Progenitor cell of endocrine pancreas (in vitro differentiated cells): ENCODE measurements at regions not wholly inside any gene's neighbourhood (a gene's known extent, or its start where the extent isn't known, plus 50 kb on each side); places are given as distances from the start of the nearest gene placed in this dataset.

Source experiments
- DNase-seq: peaks from one replicate; pipeline ENCODE4 v3.0.0; 2021; ENCODE audit warnings: low spot score; ENCODE audit not compliant: unreplicated experiment
- H3K27ac Mint-ChIP-seq: 2 replicates; pipeline ENCODE4 v1.8.0; 2021; ENCODE audit warnings: mild to moderate bottlenecking, moderate library complexity, mixed read lengths
- H3K27me3 Mint-ChIP-seq: 2 replicates; pipeline ENCODE4 v1.8.0; 2021; ENCODE audit warnings: mixed read lengths
- H3K36me3 Mint-ChIP-seq: 2 replicates; pipeline ENCODE4 v1.8.0; 2022; ENCODE audit warnings: mixed read lengths; ENCODE audit not compliant: insufficient read depth
- H3K4me1 Mint-ChIP-seq: 2 replicates; pipeline ENCODE4 v1.8.0; 2021; ENCODE audit warnings: low read depth, mixed read lengths
- H3K4me3 Mint-ChIP-seq: 2 replicates; pipeline ENCODE4 v1.8.0; 2021; ENCODE audit warnings: low read depth, mild to moderate bottlenecking, moderate library complexity, mixed read lengths
- H3K9me3 Mint-ChIP-seq: 2 replicates; pipeline ENCODE4 v1.8.0; 2021; ENCODE audit warnings: low read depth, mixed read lengths
- TF ChIP-seq, protein P1 (sequence below): fragments of 200-600 bp; sonication (generic); IDR thresholded peaks from one replicate; pipeline ENCODE4 v1.5.0; 2021; ENCODE audit warnings: antibody characterized with exemption, mild to moderate bottlenecking; ENCODE audit not compliant: unreplicated experiment

DNA sequence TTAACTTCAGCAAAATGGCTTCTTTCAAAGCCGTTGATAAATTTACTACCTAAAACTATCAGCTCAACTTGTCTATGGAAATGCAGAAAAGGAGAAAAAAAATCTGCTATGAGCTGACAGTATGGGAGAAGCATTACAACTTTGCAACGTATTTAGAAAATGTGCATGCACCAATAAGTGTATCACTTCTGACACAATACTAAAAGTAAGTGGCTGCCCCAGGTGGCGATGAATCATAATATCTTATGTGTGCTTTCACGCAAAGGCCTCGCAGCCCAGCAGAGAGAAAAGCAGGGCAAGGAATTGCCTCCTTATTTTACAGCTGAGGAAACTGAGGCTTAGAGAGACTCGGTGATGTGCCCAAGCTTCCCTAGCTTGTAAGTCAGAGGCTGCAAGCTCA lies 101.8 kb downstream of the SALL1 start:
- Mint-ChIP-seq H3K4me3 (no peak overlapping the region), H3K36me3 (no peaks in the 10 kb centered on the region), H3K4me1 (peaks cover 12% of the 10 kb centered on the region), H3K27ac (no peak overlapping the region), H3K27me3 (peaks cover 18% of the 10 kb centered on the region), H3K9me3 (peaks cover 3% of the 10 kb centered on the region)
- TF ChIP-seq, protein P1, sequence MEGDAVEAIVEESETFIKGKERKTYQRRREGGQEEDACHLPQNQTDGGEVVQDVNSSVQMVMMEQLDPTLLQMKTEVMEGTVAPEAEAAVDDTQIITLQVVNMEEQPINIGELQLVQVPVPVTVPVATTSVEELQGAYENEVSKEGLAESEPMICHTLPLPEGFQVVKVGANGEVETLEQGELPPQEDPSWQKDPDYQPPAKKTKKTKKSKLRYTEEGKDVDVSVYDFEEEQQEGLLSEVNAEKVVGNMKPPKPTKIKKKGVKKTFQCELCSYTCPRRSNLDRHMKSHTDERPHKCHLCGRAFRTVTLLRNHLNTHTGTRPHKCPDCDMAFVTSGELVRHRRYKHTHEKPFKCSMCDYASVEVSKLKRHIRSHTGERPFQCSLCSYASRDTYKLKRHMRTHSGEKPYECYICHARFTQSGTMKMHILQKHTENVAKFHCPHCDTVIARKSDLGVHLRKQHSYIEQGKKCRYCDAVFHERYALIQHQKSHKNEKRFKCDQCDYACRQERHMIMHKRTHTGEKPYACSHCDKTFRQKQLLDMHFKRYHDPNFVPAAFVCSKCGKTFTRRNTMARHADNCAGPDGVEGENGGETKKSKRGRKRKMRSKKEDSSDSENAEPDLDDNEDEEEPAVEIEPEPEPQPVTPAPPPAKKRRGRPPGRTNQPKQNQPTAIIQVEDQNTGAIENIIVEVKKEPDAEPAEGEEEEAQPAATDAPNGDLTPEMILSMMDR = no peak
- DNase-seq = no peak

DNA sequence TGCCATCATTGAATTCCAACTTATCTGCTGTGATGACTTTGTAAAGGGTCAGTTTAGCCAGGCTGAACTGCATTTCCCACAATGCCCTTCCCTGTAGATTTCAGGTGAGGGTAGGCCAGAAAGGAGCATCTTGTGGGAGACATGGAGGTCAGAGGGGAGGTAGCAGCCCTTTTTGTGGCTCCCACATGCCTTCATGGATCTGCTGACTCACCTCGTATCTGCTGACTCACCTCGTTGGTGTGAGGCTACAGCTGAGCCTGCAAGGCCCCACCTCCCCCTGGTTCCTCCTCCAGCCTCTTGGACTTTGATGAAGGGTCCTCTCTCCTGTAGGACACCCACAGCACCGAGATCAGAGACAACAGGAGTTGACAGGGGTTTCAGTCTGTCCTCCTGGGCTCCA lies 102.5 kb downstream of the SALL1 start:
- H3K36me3 Mint-ChIP-seq = no peaks in the 10 kb centered on the region
- H3K27me3 Mint-ChIP-seq = peaks cover 22% of the 10 kb centered on the region
- H3K27ac Mint-ChIP-seq = no peak overlapping the region
- peaks cover 12% of the 10 kb centered on the region for H3K4me1 Mint-ChIP-seq
- TF ChIP-seq, protein P1 = no peak
- DNase-seq = no peak
- H3K4me3 Mint-ChIP-seq = no peak overlapping the region
- H3K9me3 Mint-ChIP-seq = no peaks in the 10 kb centered on the region

DNA sequence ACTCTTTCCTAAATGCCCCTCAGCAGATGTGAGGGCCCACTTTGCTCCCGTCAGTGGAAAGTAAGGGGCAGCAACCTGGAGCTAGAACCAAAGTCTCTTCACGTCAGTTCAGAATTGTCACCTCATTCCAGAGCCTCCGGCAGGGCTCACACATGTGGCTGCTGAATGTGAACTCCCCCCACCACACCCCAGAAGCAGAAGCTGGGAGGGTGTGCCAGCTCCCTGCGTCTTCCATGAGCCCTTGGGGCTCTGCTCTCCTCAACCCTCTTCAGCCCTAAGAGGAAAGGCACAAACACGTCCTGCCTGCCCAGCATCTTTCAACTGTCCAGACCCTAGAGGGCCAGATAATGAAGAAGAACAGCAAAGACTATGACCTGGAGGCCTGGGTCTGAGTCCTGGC lies 105.3 kb downstream of the SALL1 start:
- TF ChIP-seq, protein P1 = no peak
- no peaks in the 10 kb centered on the region for H3K36me3 Mint-ChIP-seq
- H3K27me3 Mint-ChIP-seq = peaks cover 19% of the 10 kb centered on the region
- peaks cover 11% of the 10 kb centered on the region for H3K4me1 Mint-ChIP-seq
- no peak overlapping the region for H3K4me3 Mint-ChIP-seq
- H3K27ac Mint-ChIP-seq = no peak overlapping the region
- H3K9me3 Mint-ChIP-seq = no peaks in the 10 kb centered on the region
- DNase-seq = no peak

DNA sequence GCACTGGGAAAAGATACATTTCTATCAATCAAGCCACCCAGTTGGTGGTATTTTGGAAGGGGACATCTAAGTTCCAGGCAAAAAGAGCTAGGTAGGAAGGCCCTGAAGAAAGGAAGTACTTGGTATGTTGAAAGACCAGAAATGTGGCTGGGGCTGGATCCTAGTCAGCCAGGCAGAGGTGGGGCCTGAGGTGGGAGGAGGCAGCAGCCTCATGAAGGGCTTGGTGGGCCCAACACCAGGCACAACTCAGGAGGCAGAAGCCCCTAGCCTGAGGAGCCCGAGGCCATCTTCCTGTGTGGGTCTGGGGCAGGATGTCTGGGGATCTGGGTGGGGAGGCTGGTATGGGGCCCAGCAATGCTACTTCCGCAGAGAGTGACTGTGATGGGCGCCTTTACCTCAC lies 105.9 kb downstream of the SALL1 start:
- TF ChIP-seq, protein P1 = no peak
- Mint-ChIP-seq H3K36me3 (no peaks in the 10 kb centered on the region), H3K27ac (no peak overlapping the region), H3K4me3 (no peak overlapping the region), H3K9me3 (no peaks in the 10 kb centered on the region), H3K4me1 (peaks cover 5% of the 10 kb centered on the region), H3K27me3 (peaks cover 23% of the 10 kb centered on the region)
- DNase-seq = no peak

DNA sequence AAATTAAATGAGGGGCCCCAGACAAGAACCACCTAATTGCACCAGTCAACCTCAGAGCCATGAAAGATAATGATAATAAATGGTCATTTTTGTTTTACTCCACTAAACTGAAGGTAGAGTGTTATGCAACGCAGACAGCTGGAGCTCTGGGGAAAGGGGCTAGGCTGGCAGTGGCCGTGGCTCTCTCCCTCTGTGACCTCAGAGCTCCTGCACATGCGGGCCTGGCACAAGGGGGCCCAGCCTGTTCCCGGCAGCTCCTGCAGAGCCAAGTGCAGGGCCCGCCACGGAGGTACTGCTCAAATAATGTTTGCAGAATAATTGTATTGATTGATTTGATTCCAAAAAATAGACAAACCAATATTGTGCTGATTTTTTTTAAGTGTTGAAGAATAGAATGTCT lies 109.5 kb downstream of the SALL1 start:
- Mint-ChIP-seq H3K27ac (no peak overlapping the region), H3K36me3 (no peaks in the 10 kb centered on the region), H3K9me3 (no peaks in the 10 kb centered on the region), H3K4me1 (no peaks in the 10 kb centered on the region), H3K4me3 (no peak overlapping the region), H3K27me3 (peaks cover 40% of the 10 kb centered on the region)
- TF ChIP-seq, protein P1 = no peak
- DNase-seq = no peak
